GM21825 (cell line): ENCODE measurements at regions not wholly inside any gene's neighbourhood (a gene's known extent, or its start where the extent isn't known, plus 50 kb on each side); places are given as distances from the start of the nearest gene placed in this dataset.

Experiments used
- ATAC-seq: cut with Tn5 transposase; IDR thresholded peaks from one replicate; pipeline ENCODE4 v1.9.1; 2021; ENCODE audit warnings: mild to moderate bottlenecking, moderate library complexity; ENCODE audit not compliant: unreplicated experiment

GRCh38 chr4:124266721-124267120, 445.8 kb downstream of the ANKRD50 start:
- ATAC-seq, result no peak

GRCh38 chr4:124276461-124276860, 436.1 kb downstream of the ANKRD50 start:
- no peak for ATAC-seq

DNA sequence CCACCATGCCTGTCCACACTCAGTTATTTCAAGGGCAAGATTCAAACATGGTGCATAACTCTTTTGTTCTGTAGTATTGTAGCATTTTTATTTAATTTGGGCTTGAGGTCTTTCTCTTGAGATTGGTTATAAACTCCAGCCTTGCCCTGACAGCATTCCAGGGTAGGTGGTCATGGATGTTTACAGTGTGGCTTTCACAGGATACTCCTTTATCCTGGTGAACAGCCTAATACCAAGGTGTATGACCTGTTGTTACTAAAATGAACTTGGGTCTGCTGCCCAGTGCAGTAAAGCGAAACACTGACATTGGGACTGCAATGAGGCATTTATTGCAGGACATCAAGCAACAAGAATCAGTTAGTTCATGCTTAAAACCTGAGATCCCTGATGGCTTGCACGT, 434.8 kb downstream of the ANKRD50 start:
- no peak for ATAC-seq

DNA sequence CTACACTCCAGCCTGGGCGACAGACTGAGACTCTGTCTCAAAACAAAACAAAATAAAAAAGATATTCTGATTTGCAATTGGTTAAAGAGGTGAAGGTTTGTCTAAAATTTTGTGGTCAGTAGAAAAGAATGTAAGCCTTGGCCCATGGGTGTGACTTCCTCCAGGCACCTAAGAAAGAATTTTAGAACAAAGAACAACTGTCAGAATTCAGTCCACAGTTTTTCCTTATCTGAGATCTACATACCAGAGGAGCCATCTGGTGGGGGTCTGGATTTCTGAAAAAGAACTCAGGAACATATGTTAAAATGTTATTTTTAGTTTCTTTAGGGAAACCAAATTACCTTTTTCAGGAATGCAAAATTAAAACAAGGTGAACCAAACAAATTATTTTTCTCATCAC, 434.1 kb downstream of the ANKRD50 start:
- no peak for ATAC-seq

GRCh38 chr4:124279741-124280140, 432.8 kb downstream of the ANKRD50 start:
- no peak for ATAC-seq

GRCh38 chr4:124282301-124282898, 430.1 kb downstream of the ANKRD50 start:
- no peak for ATAC-seq

DNA sequence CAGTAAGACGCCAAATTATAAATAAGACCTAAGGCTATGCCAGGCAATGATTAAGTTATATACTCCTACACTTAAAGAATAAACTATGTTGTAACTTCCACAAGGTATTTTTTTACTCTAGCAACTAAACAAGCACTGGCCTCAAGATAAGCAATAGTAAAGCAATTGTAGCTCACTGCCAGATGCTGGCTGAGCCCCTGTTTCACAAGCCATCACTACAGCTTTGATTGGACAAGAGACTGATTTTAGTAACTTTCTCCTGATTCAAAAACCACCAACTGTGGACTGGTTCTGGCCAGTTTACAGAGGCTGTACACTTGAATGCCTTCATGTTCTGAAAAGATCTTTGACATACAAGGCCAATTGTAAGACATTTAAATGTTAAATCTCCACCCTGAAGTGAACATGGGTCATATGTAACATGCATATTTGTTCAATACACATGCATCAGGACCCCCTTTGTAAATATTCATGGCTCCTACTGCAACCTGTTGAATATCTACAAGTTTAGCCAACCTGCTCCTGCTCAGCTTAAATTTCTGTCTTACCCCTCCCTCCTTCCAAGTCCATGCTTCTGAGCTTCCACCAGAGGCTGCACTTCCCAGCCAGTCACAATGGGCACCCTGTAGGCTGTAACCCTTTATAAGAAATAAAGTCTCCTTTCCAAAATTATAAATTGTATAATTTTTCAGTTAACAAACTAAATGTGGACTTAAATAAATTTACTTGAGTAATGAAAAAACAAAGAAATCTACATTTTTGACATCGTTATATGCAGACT, 423.6 kb downstream of the ANKRD50 start:
- ATAC-seq, result no peak

- ATAC-seq, result no peak
Observed at GRCh38 chr4:124290678-124291077, 421.9 kb downstream of the ANKRD50 start.

DNA sequence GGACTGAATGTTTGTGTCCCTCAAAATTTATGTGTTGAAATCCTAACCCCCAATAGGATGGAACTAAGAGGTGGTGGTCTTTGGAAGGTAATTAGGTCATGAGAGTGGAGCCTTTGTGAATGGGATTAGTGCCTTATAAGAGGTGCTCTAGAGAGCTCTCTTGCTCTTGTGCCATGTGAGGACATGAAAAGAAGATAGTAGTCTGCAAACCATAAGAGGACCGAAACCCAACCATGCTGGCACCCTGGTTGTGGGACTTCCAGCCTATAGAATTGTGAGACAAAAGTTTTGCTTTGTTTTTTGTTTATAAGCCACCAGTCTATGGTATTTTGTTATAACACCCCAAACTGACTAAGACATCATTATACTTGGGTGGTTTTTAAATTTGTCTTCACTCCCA, 417.1 kb downstream of the ANKRD50 start:
- no peak for ATAC-seq

GRCh38 chr4:124304941-124305340, 407.6 kb downstream of the ANKRD50 start:
- no peak for ATAC-seq

GRCh38 chr4:124306352-124306751, 406.2 kb downstream of the ANKRD50 start:
- ATAC-seq, result no peak

GRCh38 chr4:124307143-124307542, 405.4 kb downstream of the ANKRD50 start:
- no peak for ATAC-seq

DNA sequence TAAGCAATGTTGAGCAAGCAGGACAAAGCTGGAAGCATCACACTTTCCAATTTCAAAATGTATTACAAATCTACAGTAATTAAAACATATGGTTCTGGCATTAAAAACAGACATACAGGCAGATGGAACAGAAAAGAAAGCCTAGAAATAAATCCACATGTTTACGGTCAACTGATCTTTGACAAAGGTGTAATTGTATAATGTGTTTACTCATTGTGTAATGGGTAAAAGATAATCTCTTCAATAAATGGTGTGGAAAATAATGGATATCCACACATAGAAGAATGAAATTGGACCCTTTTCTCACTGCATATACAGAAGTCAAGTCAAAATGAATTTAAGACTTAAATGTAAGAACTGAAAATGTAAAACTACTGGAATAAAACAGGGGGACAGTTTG, 394.2 kb downstream of the ANKRD50 start:
- no peak for ATAC-seq

GRCh38 chr4:124321364-124321763, 391.2 kb downstream of the ANKRD50 start:
- no peak for ATAC-seq

GRCh38 chr4:124322234-124323065, 390.1 kb downstream of the ANKRD50 start:
- no peak for ATAC-seq

DNA sequence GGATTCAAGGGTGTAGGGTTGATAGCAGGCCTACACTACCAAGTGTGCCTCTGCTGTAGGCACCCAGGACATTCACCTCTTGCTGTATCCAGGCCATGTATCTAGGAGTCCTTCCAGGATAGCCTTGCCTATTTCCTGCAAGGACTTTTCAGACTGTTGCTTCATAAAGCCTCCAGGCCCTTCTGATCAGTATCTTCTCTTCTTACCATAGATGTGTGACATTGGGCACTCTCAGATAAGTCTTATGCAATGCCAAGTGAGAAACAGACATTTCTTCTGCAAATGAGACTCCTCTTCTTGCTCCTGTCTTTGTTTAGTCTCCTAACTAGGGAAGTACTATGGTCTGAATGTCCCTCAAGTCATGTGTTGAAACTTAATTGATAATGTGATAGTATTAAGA, 386.8 kb downstream of the ANKRD50 start:
- ATAC-seq, result no peak

DNA sequence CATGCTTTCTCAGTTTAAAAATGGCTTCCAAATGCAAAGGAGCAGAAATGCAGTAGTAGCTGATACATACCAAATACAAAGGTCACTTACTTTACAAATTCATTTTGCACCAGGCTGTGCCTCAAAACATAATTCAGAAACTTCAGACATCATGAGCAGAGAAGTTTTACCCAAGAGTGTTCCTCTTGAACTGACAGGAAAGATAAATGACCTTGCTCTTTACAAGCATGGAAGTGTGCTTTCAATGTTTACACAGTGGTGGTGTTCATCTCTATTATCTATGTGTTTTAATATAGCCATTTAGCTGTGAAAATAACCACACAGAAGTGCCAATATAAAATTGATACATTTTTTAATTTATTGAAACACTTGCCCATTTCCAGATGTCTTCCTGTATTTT, 383.4 kb downstream of the ANKRD50 start:
- ATAC-seq, result no peak

- ATAC-seq, result no peak
Observed at GRCh38 chr4:124330045-124330444, 382.5 kb downstream of the ANKRD50 start.

DNA sequence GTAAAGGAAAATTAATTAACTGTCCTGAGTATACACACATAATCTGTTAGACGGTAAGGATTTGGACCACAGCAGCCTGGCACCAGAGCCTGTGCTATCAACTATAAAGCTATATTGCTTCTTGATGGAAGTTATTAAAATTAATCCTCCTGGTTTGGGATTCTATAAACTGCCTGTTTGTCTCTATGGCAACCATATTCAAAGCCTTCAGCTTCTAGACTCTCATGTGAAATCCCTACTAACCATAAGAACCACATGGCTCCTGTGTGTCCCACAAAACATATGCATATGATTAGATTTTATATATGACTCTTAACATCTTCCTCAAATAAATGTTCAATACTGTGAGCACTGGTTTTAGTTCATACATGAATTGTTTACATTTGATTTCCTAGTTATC, 380.8 kb downstream of the ANKRD50 start:
- no peak for ATAC-seq

DNA sequence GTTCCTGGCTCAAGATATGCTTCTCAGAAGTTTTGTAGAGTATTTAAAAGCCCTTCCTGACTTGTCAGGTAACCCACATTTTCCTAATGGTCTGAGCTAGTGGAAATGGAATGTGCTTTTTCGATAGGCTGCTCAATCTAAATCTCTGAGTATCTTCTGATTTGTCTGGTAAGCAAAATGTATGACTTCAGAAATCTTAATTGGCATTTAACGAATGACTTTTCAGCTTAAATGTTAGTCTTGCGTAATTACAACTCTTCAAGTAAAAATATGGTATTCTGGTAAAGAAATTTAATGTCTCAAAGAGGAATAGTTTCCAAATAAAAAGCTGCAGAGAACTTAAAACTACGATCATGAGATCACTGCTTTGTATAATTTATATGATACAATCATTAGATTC, 379.1 kb downstream of the ANKRD50 start:
- no peak for ATAC-seq

GRCh38 chr4:124334119-124334518, 378.4 kb downstream of the ANKRD50 start:
- ATAC-seq, result no peak

DNA sequence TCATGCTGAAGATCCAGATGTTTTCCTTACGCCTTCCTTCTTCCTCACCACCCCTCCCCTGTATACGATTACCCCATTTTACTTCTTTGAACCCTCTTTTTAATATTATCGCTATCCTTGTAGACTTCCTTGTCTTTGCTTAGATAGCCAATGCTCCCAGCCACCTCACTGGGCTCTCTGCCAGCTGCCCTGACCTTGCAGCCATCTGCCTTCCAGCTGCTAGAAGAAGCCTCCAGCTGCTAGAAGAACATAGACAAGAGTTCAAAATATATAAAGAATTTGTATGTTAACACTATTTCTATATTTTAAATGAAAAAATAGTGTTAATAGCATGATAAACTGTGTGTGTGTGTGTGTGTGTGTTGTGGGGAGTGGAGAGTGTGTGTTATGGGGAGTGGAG, 374.7 kb downstream of the ANKRD50 start:
- no peak for ATAC-seq
